GM18907 (cell line): ENCODE measurements at regions not wholly inside any gene's neighbourhood (a gene's known extent, or its start where the extent isn't known, plus 50 kb on each side); places are given as distances from the start of the nearest gene placed in this dataset.

ENCODE experiments used
- ATAC-seq: cut with Tn5 transposase; IDR thresholded peaks from one replicate; pipeline ENCODE4 v1.9.1; 2021; ENCODE audit warnings: mild to moderate bottlenecking, moderate library complexity; ENCODE audit not compliant: unreplicated experiment

DNA sequence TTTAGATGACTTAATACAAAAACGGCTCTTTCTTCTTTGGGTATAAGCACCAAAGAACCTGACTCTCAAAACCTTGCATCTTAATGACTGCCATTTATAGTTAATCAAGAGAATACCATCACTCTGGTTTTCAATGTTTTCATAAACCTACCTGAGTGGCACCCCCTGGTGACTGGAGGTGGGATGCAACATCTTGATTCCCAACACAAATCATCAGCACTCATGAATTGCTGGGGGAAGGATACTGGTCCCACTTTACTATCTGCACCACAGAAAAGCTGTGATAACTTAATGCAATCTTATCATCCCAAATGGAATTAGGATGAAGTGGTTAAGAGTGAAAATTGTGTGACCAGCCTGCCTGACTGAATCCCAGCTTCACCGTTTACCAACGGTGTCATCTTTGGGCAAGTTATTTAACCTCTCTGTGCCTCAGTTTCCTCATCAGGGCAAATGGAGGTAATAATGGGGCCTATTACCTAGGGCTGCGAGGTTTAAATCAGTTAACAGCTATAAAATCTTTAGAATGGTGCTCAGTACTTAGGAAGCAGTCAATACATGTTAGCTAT is 366.4 kb downstream of the KLF12 start:
- ATAC-seq: peak; percentile 32

DNA sequence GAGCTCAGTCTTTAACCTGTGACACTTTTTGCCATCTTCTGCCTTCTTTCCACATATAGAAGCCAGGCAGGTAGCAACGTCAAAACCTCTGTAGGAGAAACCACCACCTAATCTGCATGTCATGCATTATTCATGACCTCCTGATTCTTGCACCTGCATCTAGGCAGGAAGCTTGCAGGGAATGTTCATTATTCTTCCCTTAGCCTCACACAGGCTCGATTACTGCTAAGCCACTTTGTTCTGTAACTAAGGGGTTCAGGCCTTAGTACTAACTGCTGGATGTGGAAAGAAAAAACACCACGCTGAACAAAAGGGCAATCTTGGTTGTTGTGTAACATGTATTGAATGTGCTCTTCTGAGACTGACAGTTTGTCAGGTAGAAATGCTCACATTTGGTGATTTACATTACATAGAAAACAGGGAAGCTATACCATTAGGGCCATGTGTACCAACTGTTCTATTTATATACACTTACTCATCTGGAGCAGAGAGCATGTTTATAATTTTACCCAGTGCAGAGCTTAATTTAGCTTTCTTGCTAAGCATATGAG is 366.9 kb downstream of the KLF12 start:
- ATAC-seq: peak; percentile 36

DNA sequence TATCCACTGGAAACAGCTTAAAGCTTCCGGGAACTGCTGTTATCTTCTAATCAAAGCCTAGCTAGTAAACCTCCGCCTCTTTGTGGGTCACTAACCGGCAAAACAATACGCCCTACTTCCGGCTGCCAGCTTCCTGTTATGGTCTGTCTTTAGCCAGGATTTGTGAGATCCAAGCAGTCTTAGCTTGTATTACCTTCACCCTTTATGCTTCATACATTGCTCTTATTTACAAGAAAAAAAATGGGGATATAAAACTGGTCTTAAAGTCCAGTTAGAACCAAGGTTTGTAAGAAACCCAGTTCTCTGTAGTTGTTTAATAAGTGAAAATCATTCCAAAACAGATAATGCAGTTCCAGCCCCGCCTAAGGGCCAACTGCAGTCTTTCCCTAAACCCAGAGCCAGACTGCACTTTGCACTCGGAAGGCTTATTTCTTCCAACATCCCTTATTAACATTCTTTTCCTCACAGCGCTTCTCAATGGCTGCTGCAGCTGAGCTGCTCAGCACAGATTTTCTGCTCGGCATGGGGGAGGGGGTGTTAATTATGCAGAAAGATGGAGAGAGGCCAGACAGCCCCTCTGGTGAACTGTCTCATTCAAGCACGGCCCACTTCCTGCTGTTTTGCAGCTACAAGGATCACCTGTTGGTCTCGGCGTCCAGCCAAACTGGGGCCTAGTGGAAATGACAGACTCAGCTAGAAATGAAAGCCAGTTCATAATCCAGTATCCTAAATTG is 368.4 kb downstream of the KLF12 start:
- peak; percentile 85 for ATAC-seq

DNA sequence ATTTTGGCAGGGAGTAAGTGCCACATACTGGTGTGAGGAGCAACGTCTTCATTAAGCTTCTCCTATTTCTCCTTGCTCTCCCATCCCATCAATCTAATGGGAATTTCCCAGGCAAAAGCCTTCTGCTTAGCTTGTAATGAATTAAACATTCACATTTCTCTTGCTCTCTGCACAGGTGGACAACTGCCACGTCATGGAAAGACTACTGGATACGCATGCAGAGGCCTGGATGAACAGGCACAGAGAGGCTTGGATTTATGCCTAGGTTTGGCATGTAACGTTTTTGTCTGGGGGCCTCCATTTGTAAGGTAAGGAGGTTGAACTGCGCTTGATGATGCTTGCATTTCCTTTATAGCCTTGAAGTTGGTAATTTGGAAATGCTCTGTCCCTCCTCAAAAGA is 374.8 kb downstream of the KLF12 start:
- ATAC-seq: no peak

DNA sequence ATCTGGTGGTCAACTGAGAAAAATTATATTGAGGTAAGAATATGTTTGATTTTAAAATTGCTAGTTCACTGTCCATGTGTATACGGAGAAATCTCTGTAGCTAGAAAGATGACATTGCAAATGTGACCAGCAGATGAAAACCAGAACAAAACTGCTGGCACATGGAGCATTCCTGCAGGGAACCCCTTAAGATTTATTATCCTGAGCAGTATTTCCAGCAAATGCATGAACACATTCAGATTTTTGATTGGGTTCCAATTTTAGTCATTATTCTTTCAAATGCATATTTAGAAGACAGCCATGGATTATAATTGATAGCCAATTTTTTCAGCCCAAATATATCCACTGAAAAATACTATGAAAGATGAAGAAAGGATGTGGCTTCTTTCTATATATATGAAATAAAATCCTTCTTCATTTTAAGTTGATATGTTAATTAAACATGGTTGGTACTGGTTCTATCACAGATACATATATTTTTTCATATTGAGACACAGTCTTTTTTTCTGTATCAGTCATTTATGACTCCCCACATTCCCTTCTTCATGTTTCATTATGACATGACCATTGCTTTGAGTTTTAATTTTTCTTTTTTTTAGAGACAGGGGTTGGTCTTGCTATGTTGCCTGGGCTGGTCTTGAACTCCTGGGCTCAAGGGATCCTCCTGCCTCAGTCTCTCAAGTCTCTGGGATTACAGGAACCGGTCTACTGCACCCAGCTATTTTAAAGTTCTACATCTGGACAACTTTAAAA is 376.5 kb downstream of the KLF12 start:
- no peak for ATAC-seq

DNA sequence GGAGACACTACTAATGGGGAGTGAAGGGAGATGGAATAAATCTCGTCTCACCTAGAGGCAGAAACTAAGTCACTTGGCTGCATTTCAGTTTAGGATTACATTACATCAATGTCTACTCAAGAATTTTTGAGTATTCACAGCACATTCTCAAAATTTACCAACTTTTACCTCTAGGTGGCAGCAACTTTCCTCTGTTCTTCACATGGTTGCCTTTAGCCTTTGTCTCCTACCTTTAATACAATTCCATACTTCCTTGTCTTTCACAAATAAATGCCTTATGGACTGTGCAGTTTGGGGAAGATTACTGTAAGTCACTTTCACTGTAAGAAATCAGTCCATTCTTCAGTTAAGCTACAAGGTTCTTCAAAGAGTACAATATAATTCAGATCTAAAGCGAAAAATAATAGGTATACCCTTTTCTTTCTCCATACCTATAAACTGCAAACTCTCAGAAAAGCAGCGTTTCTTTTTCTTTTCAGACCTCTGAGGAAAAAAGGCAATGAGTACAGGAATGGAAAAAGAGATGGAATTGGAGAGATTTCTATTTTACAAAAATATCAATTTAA is 379.4 kb downstream of the KLF12 start:
- ATAC-seq: peak; percentile 73

DNA sequence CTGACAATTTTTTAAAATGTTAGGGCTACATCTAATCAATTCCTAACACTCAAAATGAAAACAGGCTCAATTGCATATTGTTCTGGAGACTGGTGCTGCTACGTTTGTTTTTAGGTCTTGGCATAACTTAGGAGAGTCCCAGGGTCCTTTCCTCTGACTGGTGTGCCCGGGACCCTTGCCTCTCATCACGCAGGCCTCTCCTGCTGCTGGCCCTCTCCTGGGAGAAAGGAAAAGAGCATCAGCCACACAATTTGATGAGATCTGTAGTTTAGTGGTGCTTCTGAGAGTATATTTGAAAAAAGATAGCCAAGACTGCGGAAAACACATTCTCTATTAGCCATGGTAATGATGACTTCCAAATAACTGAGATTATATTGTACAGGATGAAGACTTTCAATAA is 380.0 kb downstream of the KLF12 start:
- no peak for ATAC-seq

DNA sequence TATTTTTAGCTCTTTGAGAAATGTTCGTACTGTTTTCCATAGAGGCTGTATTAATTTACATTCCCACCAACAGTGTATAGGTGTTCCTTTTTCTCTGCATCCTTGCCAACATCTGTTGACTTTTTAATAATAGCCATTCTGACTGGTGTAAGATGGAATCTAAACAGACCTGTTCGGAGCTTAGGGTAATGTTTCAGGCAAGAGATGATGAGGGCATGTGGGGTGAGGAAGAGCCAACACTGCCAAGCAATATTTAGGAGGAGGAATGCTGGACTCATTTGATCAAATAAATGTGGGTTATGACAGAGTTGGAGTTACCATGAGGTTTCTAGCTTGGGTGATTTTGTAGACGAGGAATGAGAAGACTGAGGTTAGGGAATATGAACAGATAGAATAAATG is 382.9 kb downstream of the KLF12 start:
- ATAC-seq: no peak

DNA sequence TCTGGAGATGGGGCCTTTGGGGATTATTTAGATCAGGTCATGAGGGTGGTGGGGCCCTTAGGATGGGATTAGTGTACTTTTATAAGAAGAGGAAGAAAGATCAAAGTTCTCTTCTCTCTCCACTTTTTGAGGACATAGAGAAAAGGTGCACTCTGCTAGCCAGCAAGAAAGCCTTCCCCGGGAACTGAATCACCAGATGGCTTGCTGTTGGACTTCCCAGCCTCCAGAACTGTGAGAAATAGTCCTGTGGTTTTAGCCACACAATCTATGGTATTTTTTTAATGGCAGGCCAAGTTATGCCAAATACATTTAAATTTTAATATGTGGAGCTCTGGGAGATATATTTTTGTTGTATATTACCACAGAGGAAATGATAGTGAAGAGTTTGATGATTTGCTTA is 385.8 kb downstream of the KLF12 start:
- no peak for ATAC-seq

DNA sequence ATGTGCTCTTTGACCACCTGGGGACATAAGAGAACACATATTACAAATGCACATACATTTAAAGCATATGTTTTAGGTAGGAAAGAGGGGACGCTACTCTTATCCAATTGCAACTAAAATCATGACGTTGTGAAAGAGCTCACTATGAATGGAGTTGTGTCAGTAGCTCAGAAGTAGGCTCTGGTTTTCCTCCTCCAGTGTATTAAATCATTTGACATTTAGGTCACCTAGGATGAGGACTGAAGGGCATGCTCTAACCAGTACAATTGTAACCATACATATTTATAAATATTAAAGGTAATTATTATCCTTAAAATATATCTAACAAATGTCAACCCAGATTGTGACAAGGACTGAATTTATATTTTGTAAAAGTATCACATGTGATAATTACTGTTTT is 389.0 kb downstream of the KLF12 start:
- ATAC-seq: no peak

DNA sequence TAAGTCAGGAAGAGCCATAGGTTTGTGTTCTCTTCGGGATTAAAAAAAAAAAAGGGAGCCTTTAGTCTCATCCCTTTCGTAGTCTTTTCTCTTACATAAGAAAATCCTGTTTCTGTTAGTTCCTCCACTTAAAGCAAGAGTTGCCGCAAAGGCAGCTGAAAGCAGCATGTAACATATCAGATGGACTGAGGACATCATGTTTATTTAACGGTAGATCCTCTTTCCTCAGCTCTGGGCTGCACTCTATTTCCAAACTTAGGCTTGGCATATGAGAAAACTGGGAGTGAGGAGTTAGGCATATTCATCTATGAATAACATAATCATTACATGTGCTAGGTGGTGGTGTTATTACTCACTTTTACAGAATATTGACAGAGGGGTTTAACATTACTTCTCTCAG is 391.2 kb downstream of the KLF12 start:
- ATAC-seq: no peak

DNA sequence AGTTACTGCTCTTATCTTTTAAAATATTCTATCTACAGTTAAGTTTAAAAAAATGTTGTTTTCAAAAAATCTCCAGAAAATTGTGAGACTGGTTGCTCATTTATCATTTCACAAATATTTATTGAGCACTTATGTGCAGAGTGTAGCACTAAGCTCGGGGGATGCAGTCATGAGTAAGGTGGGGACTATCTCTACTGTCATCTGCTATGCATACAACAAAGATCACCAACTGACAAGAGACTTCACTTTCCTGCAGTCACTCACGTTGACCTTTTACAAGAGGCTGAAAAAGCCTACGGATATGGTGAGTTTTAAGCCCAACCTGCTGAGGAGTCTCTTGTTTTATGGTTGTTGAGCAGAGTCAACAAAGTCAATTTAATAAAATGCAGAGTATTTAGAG is 392.5 kb downstream of the KLF12 start:
- ATAC-seq: no peak

DNA sequence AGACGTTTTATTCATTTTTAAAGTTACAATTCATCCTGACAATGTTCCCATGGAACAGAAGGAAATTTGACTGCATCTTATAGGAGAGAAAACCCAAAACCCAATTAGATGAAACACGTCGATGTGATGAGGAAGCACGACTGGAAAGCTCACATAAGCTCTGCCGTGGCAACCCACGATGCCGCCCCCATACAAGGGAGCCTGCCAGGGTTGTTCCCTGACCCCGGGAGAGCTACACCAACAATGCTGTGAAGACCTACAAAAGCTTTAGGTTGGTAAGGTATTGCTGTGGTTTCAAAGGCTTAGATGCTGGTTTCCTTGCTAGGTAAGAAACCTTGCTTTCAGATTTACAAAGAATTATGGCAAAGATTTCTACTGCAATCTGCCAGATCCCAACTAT is 393.1 kb downstream of the KLF12 start:
- ATAC-seq: no peak

DNA sequence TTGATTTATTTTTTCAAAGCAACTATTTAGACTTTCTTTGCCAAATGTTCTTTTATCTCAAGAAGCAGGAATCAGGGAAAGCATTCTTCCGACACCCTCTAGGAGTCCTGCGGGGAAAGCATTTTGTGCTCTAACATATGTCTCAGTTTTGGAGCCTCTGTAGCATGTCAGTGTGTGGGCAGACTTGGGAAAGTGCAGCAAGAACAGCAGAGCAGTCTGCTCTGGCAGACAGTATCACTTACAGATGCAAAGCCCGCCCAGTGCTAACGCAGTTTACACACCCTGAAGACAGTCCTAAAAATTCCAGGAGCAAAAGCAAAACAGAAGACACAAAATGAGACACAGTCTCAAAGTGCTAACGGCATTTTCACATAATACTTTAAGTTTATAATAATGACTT is 393.5 kb downstream of the KLF12 start:
- no peak for ATAC-seq

DNA sequence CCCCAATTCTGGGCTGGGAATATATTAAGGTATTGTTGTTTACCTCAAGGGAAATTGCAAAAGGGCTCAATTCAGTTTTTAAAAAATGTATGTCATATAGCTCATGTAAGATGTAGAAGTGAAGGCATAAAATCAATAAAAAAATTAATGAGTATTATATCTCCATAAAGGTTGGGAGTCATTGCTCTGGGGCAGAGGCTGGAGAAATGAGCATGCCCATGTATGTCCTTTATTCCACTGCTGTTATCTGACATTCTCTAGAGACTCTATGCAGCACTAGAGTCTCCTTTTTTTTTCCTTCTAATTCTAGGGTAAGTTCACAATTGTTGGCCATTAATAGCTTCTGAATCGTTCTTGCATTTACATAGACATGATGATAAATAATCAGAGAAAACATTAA is 394.8 kb downstream of the KLF12 start:
- no peak for ATAC-seq

DNA sequence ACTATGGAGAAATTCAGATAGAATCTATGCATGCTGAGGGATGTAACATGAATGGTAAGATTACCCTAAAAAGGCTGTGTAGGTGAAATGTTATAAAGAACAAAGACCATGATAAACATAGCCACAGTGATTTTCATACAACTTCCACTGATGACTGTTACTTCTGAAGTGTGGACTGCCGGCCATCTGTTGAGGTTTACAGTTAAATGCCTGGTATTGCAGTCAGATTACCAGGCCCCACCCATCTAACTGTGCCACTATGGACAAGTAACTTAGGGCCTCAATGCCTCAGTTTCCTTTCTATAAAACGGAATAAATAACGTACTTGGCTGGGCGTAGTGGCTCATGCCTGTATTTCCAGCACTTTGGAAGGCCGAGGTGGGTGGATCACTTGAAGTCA is 395.6 kb downstream of the KLF12 start:
- ATAC-seq: no peak

DNA sequence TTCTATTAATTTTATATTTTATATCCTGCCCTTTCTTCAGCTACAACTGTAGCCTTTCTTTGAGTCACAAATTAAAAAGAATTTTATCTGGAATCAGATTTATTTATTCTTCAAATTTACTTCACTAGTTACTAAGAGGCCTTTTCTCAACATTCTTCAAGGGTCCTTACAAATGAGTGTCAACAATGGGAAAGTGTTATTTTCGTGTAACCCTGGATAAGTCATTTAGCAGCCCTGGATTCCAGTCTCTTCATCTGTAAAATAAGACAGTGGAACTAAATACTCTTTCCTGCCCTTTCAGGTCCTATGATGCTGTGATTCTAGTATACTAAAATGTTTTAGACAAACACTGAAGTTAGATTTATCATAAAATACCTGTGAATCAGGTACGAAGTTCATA is 397.0 kb downstream of the KLF12 start:
- ATAC-seq: no peak

DNA sequence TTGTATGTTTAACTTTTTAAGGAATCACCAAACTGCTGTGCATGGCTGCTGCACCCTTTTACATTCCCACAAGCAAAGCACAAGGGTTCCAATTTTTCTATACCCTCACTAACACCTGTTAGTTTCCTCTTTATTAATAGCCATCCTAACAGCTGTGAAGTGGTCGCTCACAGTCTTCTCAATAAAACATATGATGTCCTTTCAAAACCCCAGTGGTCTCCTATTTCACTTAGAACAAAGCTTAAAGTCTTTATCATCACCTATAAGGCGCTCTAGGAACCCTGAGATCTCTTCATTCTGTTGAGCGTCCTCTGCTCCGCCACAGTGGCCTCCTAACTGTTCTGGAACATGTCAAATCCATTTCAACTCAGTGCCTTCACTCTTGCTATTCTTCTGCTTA is 400.5 kb downstream of the KLF12 start:
- no peak for ATAC-seq

DNA sequence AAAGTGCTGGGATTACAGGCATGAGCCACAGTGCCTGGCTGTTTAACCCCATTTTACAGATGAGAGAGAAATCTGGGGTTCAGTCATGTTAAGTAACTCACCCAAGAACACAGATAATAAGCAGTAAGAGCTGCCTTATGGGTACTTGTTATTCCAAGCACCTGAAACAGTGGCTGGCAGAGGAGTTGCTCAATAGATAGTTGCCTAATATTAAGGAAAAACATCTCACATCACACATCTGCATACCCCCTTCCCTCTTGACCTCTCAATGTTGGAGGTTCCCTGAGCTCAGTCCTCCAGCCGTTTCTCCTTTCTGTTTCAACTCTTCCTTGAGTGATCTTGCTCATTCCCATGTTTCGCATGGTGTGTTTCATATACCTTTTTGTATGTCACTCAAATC is 401.9 kb downstream of the KLF12 start:
- ATAC-seq: no peak

DNA sequence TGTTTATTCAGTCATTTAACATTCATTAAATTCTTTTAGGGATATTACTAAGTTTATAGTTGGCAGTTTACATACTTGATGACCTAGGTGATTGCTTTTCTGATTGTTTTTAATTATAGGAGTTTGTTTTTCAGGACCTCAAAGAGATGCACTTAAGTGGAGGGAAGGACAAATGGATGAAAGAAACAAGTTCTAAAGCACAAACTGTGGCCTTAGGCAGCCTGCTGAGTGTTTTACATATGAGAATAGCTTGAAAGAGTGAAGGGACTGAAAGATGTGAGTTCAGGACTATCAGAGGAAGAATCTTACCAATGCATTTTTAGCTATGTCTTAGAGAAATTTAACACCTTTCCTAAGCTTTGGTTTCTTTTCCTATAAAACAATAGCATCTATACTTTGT is 402.6 kb downstream of the KLF12 start:
- no peak for ATAC-seq

DNA sequence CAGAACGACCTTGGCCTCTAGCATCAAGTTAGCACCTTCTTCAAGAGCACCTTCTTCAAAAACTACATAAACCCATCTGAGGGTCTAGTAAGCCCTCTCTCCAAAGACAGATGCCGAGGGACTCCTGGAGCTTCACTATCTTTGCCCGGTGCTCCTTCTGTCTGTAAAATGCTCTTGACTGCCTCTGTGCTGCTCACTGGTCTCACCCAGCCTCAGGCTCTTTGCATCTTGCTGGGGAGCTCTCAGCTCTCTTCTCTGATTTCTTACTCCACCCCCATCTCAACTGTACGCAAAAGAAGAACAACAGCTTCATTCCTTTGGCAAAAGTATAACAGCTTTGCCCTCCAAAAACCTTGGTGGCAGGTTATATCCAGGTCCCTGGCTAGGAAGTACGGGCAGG is 404.2 kb downstream of the KLF12 start:
- no peak for ATAC-seq

DNA sequence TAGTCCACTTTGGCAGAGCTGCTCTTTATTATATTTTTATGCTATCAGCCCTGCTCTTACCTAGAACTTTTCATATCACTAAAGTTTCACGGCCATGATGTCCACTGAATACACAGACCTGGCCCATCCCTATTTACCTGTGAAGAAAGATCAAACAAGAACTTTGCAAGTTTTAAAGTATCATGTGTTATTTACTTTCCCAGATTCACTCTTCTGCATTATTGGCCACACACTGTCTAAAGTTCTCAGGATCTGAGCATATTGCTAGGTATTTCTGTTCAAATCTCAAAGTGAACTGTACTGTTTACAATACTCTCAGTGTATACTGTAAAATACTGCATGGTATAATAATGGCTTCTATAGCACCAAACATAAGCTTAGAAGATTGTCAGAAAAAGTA is 405.2 kb downstream of the KLF12 start:
- ATAC-seq: no peak
